ENCODE measurements at regions not wholly inside any gene's neighbourhood (a gene's known extent, or its start where the extent isn't known, plus 50 kb on each side); places are given as distances from the start of the nearest gene placed in this dataset.
A peak's percentile ranks its signal among the peaks of the same experiment; 100 is the strongest.

DNA sequence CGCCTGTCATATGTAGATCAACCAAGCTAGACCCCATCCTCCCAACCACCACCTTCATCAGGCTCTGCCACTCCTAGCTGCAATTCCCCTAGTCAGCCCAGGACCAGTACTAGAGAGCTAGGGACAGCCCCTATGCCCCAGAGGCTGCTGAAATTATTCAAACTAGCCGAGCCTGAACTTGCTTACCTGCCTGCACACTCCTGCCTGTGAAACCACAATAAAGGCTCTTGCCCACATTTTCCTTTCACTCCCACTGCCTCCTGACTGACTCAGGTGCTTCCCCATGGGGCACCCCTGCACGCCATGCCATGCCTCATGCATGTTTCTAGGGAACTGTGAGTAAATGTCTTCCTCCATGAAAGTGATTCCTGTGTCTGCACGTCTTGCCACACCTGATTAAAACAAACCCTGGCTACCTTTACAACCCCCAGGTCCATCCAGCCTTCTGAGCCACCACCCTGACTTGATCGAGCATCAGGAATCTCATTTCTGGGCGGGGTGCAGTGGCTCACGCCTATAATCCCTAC, 66.5 kb upstream of the IER3 start (continued):
- TF ChIP-seq, protein P1, sequence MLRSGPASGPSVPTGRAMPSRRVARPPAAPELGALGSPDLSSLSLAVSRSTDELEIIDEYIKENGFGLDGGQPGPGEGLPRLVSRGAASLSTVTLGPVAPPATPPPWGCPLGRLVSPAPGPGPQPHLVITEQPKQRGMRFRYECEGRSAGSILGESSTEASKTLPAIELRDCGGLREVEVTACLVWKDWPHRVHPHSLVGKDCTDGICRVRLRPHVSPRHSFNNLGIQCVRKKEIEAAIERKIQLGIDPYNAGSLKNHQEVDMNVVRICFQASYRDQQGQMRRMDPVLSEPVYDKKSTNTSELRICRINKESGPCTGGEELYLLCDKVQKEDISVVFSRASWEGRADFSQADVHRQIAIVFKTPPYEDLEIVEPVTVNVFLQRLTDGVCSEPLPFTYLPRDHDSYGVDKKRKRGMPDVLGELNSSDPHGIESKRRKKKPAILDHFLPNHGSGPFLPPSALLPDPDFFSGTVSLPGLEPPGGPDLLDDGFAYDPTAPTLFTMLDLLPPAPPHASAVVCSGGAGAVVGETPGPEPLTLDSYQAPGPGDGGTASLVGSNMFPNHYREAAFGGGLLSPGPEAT (IDR thresholded peaks at IDR 0.05; ENCODE audit: low read depth), result peak; percentile 100
- TF ChIP-seq SMC3 (IDR thresholded peaks at IDR 0.05; ENCODE audit: borderline replicate concordance, low read length) (peak; percentile 5; the same call in 1 of the 2 replicates), NFYA (IDR thresholded peaks at IDR 0.05; ENCODE audit: borderline replicate concordance, low read depth, low read length) (no peak), SPI1 (IDR thresholded peaks at IDR 0.05; ENCODE audit: borderline replicate concordance, insufficient read depth, low read depth, low read length) (peak; percentile 13; the same call in 1 of the 2 replicates), LARP7 (IDR thresholded peaks at IDR 0.05) (no peak; the same call in 1 of the 2 replicates), RAD51 (IDR thresholded peaks at IDR 0.05) (peak; percentile 54; the same call in 1 of the 2 replicates), ZNF622 (IDR thresholded peaks at IDR 0.05) (no peak), NR2C1 (IDR thresholded peaks at IDR 0.05) (no peak), EGR1 (IDR thresholded peaks at IDR 0.05; ENCODE audit: borderline replicate concordance in 1 of 2, low read depth in 2 of 2, low read length in 2 of 2) (peak in 1 of 2 experiments; percentile 53; a peak in 1 of 3 replicates), SREBF1 (IDR thresholded peaks at IDR 0.05; ENCODE audit: low read length) (0 out of 2 replicates have a peak, but pooled peaks have one; percentile 23), MTA3 (IDR thresholded peaks at IDR 0.05; ENCODE audit: borderline replicate concordance, low read length) (peak; percentile 95; the same call in 1 of the 2 replicates), RB1 (IDR thresholded peaks at IDR 0.05; ENCODE audit: borderline replicate concordance) (no peak), JUNB (IDR thresholded peaks at IDR 0.05) (peak; percentile 57), TCF7 (IDR thresholded peaks at IDR 0.05; ENCODE audit: borderline replicate concordance) (peak; percentile 99), HDAC6 (IDR thresholded peaks at IDR 0.05; ENCODE audit: unreplicated experiment) (no peak), HDAC2 (IDR thresholded peaks at IDR 0.05) (no peak)
- TF ChIP-seq, protein P2, sequence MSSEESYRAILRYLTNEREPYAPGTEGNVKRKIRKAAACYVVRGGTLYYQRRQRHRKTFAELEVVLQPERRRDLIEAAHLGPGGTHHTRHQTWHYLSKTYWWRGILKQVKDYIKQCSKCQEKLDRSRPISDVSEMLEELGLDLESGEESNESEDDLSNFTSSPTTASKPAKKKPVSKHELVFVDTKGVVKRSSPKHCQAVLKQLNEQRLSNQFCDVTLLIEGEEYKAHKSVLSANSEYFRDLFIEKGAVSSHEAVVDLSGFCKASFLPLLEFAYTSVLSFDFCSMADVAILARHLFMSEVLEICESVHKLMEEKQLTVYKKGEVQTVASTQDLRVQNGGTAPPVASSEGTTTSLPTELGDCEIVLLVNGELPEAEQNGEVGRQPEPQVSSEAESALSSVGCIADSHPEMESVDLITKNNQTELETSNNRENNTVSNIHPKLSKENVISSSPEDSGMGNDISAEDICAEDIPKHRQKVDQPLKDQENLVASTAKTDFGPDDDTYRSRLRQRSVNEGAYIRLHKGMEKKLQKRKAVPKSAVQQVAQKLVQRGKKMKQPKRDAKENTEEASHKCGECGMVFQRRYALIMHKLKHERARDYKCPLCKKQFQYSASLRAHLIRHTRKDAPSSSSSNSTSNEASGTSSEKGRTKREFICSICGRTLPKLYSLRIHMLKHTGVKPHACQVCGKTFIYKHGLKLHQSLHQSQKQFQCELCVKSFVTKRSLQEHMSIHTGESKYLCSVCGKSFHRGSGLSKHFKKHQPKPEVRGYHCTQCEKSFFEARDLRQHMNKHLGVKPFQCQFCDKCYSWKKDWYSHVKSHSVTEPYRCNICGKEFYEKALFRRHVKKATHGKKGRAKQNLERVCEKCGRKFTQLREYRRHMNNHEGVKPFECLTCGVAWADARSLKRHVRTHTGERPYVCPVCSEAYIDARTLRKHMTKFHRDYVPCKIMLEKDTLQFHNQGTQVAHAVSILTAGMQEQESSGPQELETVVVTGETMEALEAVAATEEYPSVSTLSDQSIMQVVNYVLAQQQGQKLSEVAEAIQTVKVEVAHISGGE (CRISPR knock-in tag; IDR thresholded peaks at IDR 0.05), result no peak
- TF ChIP-seq, protein P3, sequence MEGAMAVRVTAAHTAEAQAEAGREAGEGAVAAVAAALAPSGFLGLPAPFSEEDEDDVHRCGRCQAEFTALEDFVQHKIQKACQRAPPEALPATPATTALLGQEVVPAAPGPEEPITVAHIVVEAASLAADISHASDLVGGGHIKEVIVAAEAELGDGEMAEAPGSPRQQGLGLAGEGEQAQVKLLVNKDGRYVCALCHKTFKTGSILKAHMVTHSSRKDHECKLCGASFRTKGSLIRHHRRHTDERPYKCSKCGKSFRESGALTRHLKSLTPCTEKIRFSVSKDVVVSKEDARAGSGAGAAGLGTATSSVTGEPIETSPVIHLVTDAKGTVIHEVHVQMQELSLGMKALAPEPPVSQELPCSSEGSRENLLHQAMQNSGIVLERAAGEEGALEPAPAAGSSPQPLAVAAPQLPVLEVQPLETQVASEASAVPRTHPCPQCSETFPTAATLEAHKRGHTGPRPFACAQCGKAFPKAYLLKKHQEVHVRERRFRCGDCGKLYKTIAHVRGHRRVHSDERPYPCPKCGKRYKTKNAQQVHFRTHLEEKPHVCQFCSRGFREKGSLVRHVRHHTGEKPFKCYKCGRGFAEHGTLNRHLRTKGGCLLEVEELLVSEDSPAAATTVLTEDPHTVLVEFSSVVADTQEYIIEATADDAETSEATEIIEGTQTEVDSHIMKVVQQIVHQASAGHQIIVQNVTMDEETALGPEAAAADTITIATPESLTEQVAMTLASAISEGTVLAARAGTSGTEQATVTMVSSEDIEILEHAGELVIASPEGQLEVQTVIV (IDR thresholded peaks at IDR 0.05; ENCODE audit: borderline replicate concordance, partially characterized antibody), result no peak

Data from GM12878 (cell line).